ENCODE measurements at regions not wholly inside any gene's neighbourhood (a gene's known extent, or its start where the extent isn't known, plus 50 kb on each side); places are given as distances from the start of the nearest gene placed in this dataset.

DNA sequence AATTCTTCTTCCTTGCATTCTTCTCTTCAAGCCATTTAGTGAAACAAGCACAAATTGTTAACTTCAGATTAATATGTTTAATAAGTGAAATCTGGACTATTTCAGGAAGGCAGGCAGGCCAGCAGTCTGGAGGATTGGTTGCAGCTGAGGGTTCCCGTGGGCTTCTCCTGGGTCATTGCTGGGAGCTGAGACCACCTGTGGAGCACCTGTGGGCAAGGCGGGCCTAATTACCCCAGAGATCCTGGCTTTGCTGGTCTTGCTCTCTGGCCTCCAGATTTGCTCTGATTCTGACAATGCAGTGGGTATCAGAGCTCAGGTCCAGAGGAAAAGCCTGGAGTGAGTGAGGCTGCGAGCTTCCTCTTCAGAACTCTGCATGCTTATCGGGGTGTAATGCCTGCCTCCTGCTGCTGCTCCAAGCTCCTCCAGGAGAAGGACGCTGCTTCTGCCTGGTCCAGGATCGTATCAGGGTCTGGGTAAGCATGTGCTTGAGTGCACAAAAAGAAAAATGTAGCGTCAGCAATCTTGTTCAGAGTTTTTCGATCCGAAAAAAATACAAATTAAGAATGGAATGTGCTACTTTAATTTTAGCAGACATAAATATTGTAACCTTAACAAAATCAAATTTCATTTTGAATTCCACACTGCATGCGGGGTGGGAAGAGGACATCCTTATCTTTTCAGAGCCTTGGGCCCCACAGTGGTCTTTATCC is 93.8 kb downstream of the TMEM30B start:
- Histone ChIP-seq H3K36me3 (ENCODE audit: insufficient read depth, low read length) (no peaks in the 10 kb centered on the region), H3K4me3 (ENCODE audit: low read length) (no peak overlapping the region), H3K27me3 (ENCODE audit: insufficient read depth, low read length) (no peaks in the 10 kb centered on the region), H2AFZ (ENCODE audit: low read depth, low read length) (no peak overlapping the region), H3K9me3 (ENCODE audit: low read length) (no peaks in the 10 kb centered on the region), H3K4me1 (ENCODE audit: insufficient read depth, low read length) (peaks cover 8% of the 10 kb centered on the region)

DNA sequence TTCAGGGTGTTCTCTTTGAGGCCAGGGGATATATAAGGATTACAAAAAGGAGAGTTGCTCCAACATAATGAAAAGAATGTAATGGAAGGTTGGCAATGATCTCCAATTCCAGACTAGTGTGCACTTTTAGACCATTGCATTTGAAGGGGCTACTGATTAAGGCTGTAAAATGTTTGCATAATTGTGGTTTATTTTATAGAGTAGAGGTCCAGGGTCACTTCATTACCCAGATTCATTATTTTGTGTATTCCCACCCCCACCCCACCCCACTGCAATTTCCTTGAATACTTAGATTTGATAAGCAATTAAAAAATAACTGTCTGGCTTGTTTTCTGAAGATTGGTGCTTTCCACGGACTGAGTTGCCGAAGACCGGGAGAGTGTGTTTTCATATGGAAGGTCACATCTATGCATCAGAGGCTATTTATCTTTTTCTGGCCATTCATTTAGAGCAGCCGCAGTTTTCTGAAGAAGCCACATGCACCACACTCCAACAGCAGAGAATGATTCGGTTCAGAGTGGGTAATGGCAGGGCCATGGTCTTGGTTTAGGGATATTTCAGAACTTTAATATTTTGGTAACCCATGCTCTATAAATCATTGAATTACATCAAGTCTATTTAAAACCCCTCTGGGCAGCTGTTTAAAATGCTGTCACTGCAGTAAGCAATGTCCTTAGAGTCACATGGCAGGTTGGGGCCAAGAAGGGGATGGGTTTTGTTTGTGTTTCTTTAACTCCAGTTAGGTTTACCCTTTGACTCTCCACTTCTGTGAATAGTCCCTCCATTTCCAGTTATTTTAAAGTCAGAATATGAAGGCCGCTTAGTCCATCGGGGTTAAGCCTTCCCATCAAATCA is 94.6 kb downstream of the TMEM30B start:
- Histone ChIP-seq H3K4me3 (ENCODE audit: low read length) (no peak overlapping the region), H3K9me3 (ENCODE audit: low read length) (no peaks in the 10 kb centered on the region), H3K4me1 (ENCODE audit: insufficient read depth, low read length) (peaks cover 8% of the 10 kb centered on the region), H3K36me3 (ENCODE audit: insufficient read depth, low read length) (no peaks in the 10 kb centered on the region), H3K27me3 (ENCODE audit: insufficient read depth, low read length) (no peaks in the 10 kb centered on the region), H2AFZ (ENCODE audit: low read depth, low read length) (no peak overlapping the region)

GRCh38 chr14:61185534-61185933 is 95.6 kb downstream of the TMEM30B start:
- H3K27me3 ChIP-seq (ENCODE audit: insufficient read depth, low read length): no peaks in the 10 kb centered on the region
- H3K9me3 ChIP-seq (ENCODE audit: low read length): no peaks in the 10 kb centered on the region
- no peaks in the 10 kb centered on the region for H3K36me3 ChIP-seq (ENCODE audit: insufficient read depth, low read length)
- no peak overlapping the region for H3K4me3 ChIP-seq (ENCODE audit: low read length)
- H2AFZ ChIP-seq (ENCODE audit: low read depth, low read length): no peak overlapping the region
- H3K4me1 ChIP-seq (ENCODE audit: insufficient read depth, low read length): peaks cover 8% of the 10 kb centered on the region

GRCh38 chr14:61184112-61184511 is 97.0 kb downstream of the TMEM30B start:
- Histone ChIP-seq H3K9me3 (ENCODE audit: low read length) (no peaks in the 10 kb centered on the region), H2AFZ (ENCODE audit: low read depth, low read length) (no peak overlapping the region), H3K4me1 (ENCODE audit: insufficient read depth, low read length) (peaks cover 13% of the 10 kb centered on the region), H3K4me3 (ENCODE audit: low read length) (no peak overlapping the region), H3K36me3 (ENCODE audit: insufficient read depth, low read length) (no peaks in the 10 kb centered on the region), H3K27me3 (ENCODE audit: insufficient read depth, low read length) (no peaks in the 10 kb centered on the region)

DNA sequence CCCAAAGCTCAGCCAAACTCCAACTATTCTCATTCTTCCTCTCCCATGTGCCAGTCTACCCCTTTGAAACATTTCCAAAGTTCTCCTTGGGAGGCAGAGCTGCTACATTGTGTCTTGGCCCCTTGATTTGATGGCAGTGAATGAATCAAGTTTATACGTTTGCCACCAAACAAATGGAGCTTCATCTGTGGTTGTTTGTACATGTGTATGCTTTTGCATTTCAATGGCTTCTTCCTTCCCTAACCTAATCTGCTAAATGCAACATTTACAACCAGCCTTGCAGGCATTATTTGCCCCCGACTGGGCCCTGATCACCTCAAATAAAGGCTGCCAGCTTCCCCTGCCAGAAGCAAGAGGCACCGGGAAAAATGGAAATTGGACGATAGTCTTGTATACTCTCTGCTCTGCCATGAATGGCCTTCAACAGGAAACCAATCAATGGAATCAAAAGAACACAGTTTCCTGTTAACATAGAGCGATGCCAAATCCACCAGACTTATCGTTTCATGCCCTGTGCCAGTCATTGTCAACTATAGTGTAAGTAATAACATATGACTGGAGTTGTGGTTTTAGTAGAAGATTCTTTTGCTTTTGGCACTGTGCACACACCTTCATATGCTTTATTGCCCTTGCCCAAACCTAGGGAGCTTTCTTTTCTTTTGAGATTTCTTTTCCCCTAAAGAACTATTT is 97.8 kb downstream of the TMEM30B start:
- H3K4me3 ChIP-seq (ENCODE audit: low read length): no peak overlapping the region
- no peaks in the 10 kb centered on the region for H3K36me3 ChIP-seq (ENCODE audit: insufficient read depth, low read length)
- no peaks in the 10 kb centered on the region for H3K9me3 ChIP-seq (ENCODE audit: low read length)
- peaks cover 16% of the 10 kb centered on the region for H3K4me1 ChIP-seq (ENCODE audit: insufficient read depth, low read length)
- no peaks in the 10 kb centered on the region for H3K27me3 ChIP-seq (ENCODE audit: insufficient read depth, low read length)
- no peak overlapping the region for H2AFZ ChIP-seq (ENCODE audit: low read depth, low read length)

DNA sequence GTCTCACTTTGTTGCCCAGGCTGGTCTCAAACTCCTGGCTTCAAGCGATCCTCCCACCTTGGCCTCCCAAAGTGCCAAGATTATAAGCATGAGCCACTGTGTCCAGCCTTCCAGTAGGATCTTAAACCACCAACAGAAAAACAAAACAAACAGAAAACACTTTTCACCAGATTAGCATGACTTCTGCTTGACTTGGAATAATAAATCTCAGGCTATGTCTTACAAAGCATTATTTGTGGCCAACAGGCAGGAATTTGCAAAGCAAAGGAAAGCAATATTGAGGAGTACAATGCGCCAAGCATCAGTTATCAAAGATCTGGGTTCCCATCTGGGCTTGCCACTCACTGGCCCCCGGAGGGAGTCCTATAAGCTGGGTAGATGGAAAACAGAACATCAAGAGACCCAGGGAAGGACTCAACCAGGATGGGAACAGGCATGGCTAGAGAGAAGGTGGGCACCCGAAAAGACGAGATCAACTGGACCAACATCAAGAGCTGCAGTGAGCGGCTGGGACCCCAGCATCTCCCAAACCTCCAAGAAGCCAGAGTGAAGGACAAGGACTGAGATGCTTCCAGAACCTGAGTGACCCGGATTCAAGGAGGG is 101.2 kb downstream of the TMEM30B start:
- H3K9me3 ChIP-seq (ENCODE audit: low read length): no peaks in the 10 kb centered on the region
- H3K27me3 ChIP-seq (ENCODE audit: insufficient read depth, low read length): no peaks in the 10 kb centered on the region
- peaks cover 8% of the 10 kb centered on the region for H3K4me1 ChIP-seq (ENCODE audit: insufficient read depth, low read length)
- H3K4me3 ChIP-seq (ENCODE audit: low read length): no peak overlapping the region
- no peak overlapping the region for H2AFZ ChIP-seq (ENCODE audit: low read depth, low read length)
- no peaks in the 10 kb centered on the region for H3K36me3 ChIP-seq (ENCODE audit: insufficient read depth, low read length)

DNA sequence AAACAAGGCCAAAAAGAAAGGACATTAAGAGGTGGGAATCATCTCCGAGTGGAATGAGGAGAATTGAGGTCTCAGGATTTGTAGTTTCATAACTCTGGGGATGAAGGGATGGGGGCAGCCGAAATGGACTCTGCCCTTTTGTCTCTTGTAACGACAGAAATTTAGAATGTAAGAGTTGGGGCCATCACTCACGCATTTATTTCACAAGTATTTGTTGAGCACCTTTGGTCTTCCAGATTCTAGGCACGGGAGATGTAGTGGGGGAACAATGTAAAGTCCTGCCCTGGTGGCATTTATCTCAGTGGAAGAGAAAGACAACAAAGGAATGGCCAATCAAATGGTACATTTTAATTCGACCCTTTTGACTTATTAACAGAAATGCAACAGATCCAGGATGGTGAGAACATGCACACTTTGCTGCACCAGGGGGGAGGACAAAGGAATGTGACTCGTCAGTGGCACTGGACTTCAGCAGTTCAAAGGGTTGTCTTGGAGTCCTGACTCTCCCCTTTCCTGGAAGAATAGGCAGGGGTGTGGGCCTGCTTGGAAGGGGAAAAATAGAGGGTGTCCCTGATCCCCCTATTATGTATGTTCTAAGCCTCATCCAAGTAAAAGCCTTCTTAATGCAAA is 102.0 kb downstream of the TMEM30B start:
- H2AFZ ChIP-seq (ENCODE audit: low read depth, low read length): no peak overlapping the region
- peaks cover 14% of the 10 kb centered on the region for H3K4me1 ChIP-seq (ENCODE audit: insufficient read depth, low read length)
- H3K36me3 ChIP-seq (ENCODE audit: insufficient read depth, low read length): no peaks in the 10 kb centered on the region
- no peaks in the 10 kb centered on the region for H3K27me3 ChIP-seq (ENCODE audit: insufficient read depth, low read length)
- H3K4me3 ChIP-seq (ENCODE audit: low read length): no peak overlapping the region
- no peaks in the 10 kb centered on the region for H3K9me3 ChIP-seq (ENCODE audit: low read length)

DNA sequence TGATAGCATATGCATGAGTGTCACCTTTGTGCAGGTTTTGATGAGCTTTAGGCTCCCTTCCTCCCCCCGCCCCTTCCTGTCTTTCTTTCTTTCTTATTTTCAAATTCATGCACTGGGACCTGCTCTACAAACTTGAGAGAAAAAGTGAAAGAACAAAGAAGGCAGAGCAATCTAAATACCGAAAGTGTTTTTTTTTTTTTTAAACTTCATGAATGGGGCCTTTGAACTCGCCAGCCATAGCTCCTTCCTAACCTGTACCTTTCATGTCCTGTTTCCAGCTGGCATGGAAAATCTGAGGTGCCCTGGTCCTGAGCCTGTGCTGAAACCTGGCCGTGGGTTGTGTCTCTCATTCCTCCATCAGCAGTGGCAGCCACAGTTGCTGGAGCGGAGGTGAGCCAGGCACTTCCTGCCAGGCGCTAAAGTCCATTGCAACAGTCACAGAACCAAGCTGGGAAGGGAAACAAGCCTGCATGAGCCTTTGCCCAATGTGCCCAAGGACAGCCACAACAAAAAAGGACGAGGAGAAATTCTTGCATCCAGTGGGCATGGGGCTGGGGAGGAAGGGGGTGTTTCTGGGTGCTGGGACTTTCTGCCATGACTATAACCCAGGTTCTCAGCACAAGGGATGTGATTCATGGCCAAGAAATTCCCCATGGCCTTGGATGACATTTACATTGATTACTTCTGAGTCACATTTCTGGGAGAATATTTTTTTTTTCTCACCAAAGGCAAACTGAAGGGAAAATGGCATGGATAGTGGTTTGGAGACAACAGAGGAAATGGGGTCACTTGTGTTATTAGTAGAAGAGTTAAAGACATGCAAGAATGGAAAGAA is 102.7 kb downstream of the TMEM30B start:
- no peaks in the 10 kb centered on the region for H3K36me3 ChIP-seq (ENCODE audit: insufficient read depth, low read length)
- H3K9me3 ChIP-seq (ENCODE audit: low read length): no peaks in the 10 kb centered on the region
- H3K4me3 ChIP-seq (ENCODE audit: low read length): no peak overlapping the region
- H3K27me3 ChIP-seq (ENCODE audit: insufficient read depth, low read length): no peaks in the 10 kb centered on the region
- H2AFZ ChIP-seq (ENCODE audit: low read depth, low read length): no peak overlapping the region
- H3K4me1 ChIP-seq (ENCODE audit: insufficient read depth, low read length): peaks cover 14% of the 10 kb centered on the region

- Histone ChIP-seq H3K27me3 (ENCODE audit: insufficient read depth, low read length) (no peaks in the 10 kb centered on the region), H3K9me3 (ENCODE audit: low read length) (no peaks in the 10 kb centered on the region), H3K4me1 (ENCODE audit: insufficient read depth, low read length) (peaks cover 14% of the 10 kb centered on the region)
Observed at GRCh38 chr14:61177279-61178225, 103.6 kb downstream of the TMEM30B start.

GRCh38 chr14:61176686-61177085 is 104.5 kb downstream of the TMEM30B start:
- Histone ChIP-seq H3K36me3 (ENCODE audit: insufficient read depth, low read length) (no peaks in the 10 kb centered on the region), H3K9me3 (ENCODE audit: low read length) (no peaks in the 10 kb centered on the region), H3K4me1 (ENCODE audit: insufficient read depth, low read length) (peaks cover 17% of the 10 kb centered on the region), H2AFZ (ENCODE audit: low read depth, low read length) (no peak overlapping the region), H3K4me3 (ENCODE audit: low read length) (no peak overlapping the region), H3K27me3 (ENCODE audit: insufficient read depth, low read length) (no peaks in the 10 kb centered on the region)

More at GRCh38 chr14:61177279-61178225, 103.6 kb downstream of the TMEM30B start:
- Histone ChIP-seq H3K36me3 (ENCODE audit: insufficient read depth, low read length) (no peaks in the 10 kb centered on the region), H2AFZ (ENCODE audit: low read depth, low read length) (no peak overlapping the region), H3K4me3 (ENCODE audit: low read length) (no peak overlapping the region)

- no peaks in the 10 kb centered on the region for H3K9me3 ChIP-seq (ENCODE audit: low read length)
Observed at GRCh38 chr14:61174987-61175386, 106.2 kb downstream of the TMEM30B start.

More at GRCh38 chr14:61174987-61175386, 106.2 kb downstream of the TMEM30B start:
- H2AFZ ChIP-seq (ENCODE audit: low read depth, low read length): no peak overlapping the region
- H3K36me3 ChIP-seq (ENCODE audit: insufficient read depth, low read length): no peaks in the 10 kb centered on the region
- H3K4me1 ChIP-seq (ENCODE audit: insufficient read depth, low read length): peaks cover 17% of the 10 kb centered on the region
- H3K27me3 ChIP-seq (ENCODE audit: insufficient read depth, low read length): no peaks in the 10 kb centered on the region
- H3K4me3 ChIP-seq (ENCODE audit: low read length): no peak overlapping the region

All from neuron (in vitro differentiated cells).